Vagina (tissue), 2 donors: ENCODE measurements at regions not wholly inside any gene's neighbourhood (a gene's known extent, or its start where the extent isn't known, plus 50 kb on each side); places are given as distances from the start of the nearest gene placed in this dataset.

Experiments used
- CTCF ChIP-seq, 3 experiments: fragments of 450-650 bp in 2 of 3; fragments of 200-600 bp in 1 of 3; sonication (generic) in 1 of 3; IDR thresholded peaks; one replicate each; pipeline ENCODE4 v1.5.1; 2017 to 2019; ENCODE audit warnings: antibody characterized with exemption in 3 of 3, mild to moderate bottlenecking in 2 of 3, moderate library complexity in 2 of 3
- POLR2AphosphoS5 ChIP-seq, 2 donors: sonication (generic); formaldehyde crosslinking; IDR thresholded peaks; one replicate each; pipeline ENCODE4 v1.9.0; 2017; ENCODE audit warnings: antibody characterized with exemption in 2 of 2, mild to moderate bottlenecking in 2 of 2, low read depth in 1 of 2; ENCODE audit not compliant: insufficient read depth in 1 of 2

- no peak for TF ChIP-seq CTCF (IDR thresholded peaks at IDR 0.05)
- no peak for TF ChIP-seq POLR2AphosphoS5 (IDR thresholded peaks at IDR 0.05; ENCODE audit: insufficient read depth in 1 of 2, low read depth in 1 of 2)
Measured at GRCh38 chr10:36738738-36739431, 386.5 kb upstream of the ANKRD30A start.
